ENCODE measurements at regions not wholly inside any gene's neighbourhood (a gene's known extent, or its start where the extent isn't known, plus 50 kb on each side); places are given as distances from the start of the nearest gene placed in this dataset.

- no peak for DNase-seq
These were observed 428.4 kb downstream of the PTPRU start for GRCh38 chr1:29664711-29665110.

GRCh38 chr1:29658688-29659087 is 422.4 kb downstream of the PTPRU start:
- no peak for DNase-seq

- no peak for DNase-seq
These were observed 421.5 kb downstream of the PTPRU start for GRCh38 chr1:29657816-29658215.

- no peak for DNase-seq
These were observed 419.9 kb downstream of the PTPRU start for GRCh38 chr1:29655945-29656850.

GRCh38 chr1:29655145-29655544 is 418.8 kb downstream of the PTPRU start:
- no peak for DNase-seq

- no peak for DNase-seq
These were observed 417.6 kb downstream of the PTPRU start for GRCh38 chr1:29653886-29654450.

- DNase-seq: no peak
These were observed 416.9 kb downstream of the PTPRU start for GRCh38 chr1:29653034-29653810.

GRCh38 chr1:29651684-29652665 is 415.7 kb downstream of the PTPRU start:
- DNase-seq: no peak

GRCh38 chr1:29651246-29651645 is 414.9 kb downstream of the PTPRU start:
- no peak for DNase-seq

- DNase-seq: no peak
These were observed 414.2 kb downstream of the PTPRU start for GRCh38 chr1:29650476-29650875.

- DNase-seq: no peak
These were observed 413.7 kb downstream of the PTPRU start for GRCh38 chr1:29650041-29650400.

- DNase-seq: no peak
These were observed 413.1 kb downstream of the PTPRU start for GRCh38 chr1:29649189-29650040.

- no peak for DNase-seq
These were observed 412.5 kb downstream of the PTPRU start for GRCh38 chr1:29648798-29649188.

- no peak for DNase-seq
These were observed 411.7 kb downstream of the PTPRU start for GRCh38 chr1:29648026-29648425.

- DNase-seq: no peak
These were observed 411.3 kb downstream of the PTPRU start for GRCh38 chr1:29647581-29647980.

- DNase-seq: no peak
These were observed 409.9 kb downstream of the PTPRU start for GRCh38 chr1:29646161-29646775.

GRCh38 chr1:29645586-29645985 is 409.3 kb downstream of the PTPRU start:
- DNase-seq: no peak

GRCh38 chr1:29644812-29645211 is 408.5 kb downstream of the PTPRU start:
- no peak for DNase-seq

- DNase-seq: no peak
These were observed 407.6 kb downstream of the PTPRU start for GRCh38 chr1:29643838-29644440.

- no peak for DNase-seq
These were observed 407.0 kb downstream of the PTPRU start for GRCh38 chr1:29643281-29643680.

- no peak for DNase-seq
These were observed 406.2 kb downstream of the PTPRU start for GRCh38 chr1:29642519-29642918.
